ENCODE measurements at regions not wholly inside any gene's neighbourhood (a gene's known extent, or its start where the extent isn't known, plus 50 kb on each side); places are given as distances from the start of the nearest gene placed in this dataset.

- TF ChIP-seq CTCF (IDR thresholded peaks at IDR 0.05; ENCODE audit: poor library complexity) (no peak), EZH2 (IDR thresholded peaks at IDR 0.05; ENCODE audit: borderline replicate concordance) (no peak)
Measured at GRCh38 chrX:8237718-8238117, 66.7 kb upstream of the VCX2 start.
